Chondrocyte (in vitro differentiated cells): ENCODE measurements at regions not wholly inside any gene's neighbourhood (a gene's known extent, or its start where the extent isn't known, plus 50 kb on each side); places are given as distances from the start of the nearest gene placed in this dataset.

Source experiments
- DNase-seq: peaks from one replicate; pipeline ENCODE4 v3.0.0; 2021; ENCODE audit warnings: mixed read lengths, low spot score
- H3K27ac Mint-ChIP-seq: one replicate; pipeline ENCODE4 v1.8.0; 2021; ENCODE audit warnings: mild to moderate bottlenecking, moderate library complexity, mixed read lengths; ENCODE audit not compliant: unreplicated experiment
- H3K27me3 Mint-ChIP-seq: 2 replicates; pipeline ENCODE4 v1.8.0; 2021; ENCODE audit warnings: low read depth, mixed read lengths
- H3K36me3 Mint-ChIP-seq: 2 replicates; pipeline ENCODE4 v1.8.0; 2021; ENCODE audit warnings: low read depth, mixed read lengths
- H3K4me1 Mint-ChIP-seq: 2 replicates; pipeline ENCODE4 v1.8.0; 2021; ENCODE audit warnings: low read depth, mild to moderate bottlenecking, mixed read lengths
- H3K4me3 Mint-ChIP-seq: one replicate; pipeline ENCODE4 v1.8.0; 2021; ENCODE audit warnings: mild to moderate bottlenecking, moderate library complexity, mixed read lengths; ENCODE audit not compliant: unreplicated experiment
- H3K9me3 Mint-ChIP-seq: 2 replicates; pipeline ENCODE4 v1.8.0; 2021; ENCODE audit warnings: low read depth, mixed read lengths
- TF ChIP-seq, protein P1 (sequence below): fragments of 200-600 bp; sonication (generic); IDR thresholded peaks from 2 replicates; pipeline ENCODE4 v1.5.0; 2021; ENCODE audit warnings: antibody characterized with exemption, mild to moderate bottlenecking, moderate library complexity

GRCh38 chr10:107453561-107453960 lies 289.1 kb upstream of the SORCS1 start:
- DNase-seq: no peak
- TF ChIP-seq, protein P1, sequence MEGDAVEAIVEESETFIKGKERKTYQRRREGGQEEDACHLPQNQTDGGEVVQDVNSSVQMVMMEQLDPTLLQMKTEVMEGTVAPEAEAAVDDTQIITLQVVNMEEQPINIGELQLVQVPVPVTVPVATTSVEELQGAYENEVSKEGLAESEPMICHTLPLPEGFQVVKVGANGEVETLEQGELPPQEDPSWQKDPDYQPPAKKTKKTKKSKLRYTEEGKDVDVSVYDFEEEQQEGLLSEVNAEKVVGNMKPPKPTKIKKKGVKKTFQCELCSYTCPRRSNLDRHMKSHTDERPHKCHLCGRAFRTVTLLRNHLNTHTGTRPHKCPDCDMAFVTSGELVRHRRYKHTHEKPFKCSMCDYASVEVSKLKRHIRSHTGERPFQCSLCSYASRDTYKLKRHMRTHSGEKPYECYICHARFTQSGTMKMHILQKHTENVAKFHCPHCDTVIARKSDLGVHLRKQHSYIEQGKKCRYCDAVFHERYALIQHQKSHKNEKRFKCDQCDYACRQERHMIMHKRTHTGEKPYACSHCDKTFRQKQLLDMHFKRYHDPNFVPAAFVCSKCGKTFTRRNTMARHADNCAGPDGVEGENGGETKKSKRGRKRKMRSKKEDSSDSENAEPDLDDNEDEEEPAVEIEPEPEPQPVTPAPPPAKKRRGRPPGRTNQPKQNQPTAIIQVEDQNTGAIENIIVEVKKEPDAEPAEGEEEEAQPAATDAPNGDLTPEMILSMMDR: no peak
- Mint-ChIP-seq H3K27ac (no peak overlapping the region), H3K4me3 (no peak overlapping the region), H3K27me3 (no peaks in the 10 kb centered on the region), H3K9me3 (no peaks in the 10 kb centered on the region), H3K36me3 (no peaks in the 10 kb centered on the region), H3K4me1 (no peaks in the 10 kb centered on the region)

DNA sequence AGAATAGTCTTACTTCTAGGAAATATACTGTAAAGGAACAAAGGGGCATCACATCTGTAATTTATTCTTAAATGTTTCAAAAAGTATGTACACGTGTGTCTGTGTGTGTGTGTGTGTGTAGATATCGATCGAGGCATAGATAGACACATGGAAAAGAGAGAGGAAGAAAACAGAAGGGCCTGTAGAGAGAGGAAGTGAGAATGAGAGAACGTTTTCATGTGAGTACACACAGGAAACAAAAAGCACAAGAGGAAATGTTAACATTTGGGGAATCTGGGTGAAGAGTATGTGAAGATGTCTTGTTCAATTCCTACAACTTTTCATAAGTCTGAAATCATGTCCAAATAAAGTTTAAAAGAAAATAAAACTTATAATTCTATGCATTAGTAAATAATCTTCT lies 286.5 kb upstream of the SORCS1 start:
- Mint-ChIP-seq H3K27me3 (no peaks in the 10 kb centered on the region), H3K4me3 (no peak overlapping the region), H3K27ac (no peak overlapping the region), H3K9me3 (no peaks in the 10 kb centered on the region), H3K36me3 (no peaks in the 10 kb centered on the region), H3K4me1 (no peaks in the 10 kb centered on the region)
- no peak for DNase-seq
- TF ChIP-seq, protein P1: no peak

GRCh38 chr10:107450056-107450455 lies 285.6 kb upstream of the SORCS1 start:
- no peaks in the 10 kb centered on the region for H3K4me1 Mint-ChIP-seq
- no peak for DNase-seq
- H3K4me3 Mint-ChIP-seq: no peak overlapping the region
- no peak overlapping the region for H3K27ac Mint-ChIP-seq
- H3K9me3 Mint-ChIP-seq: no peaks in the 10 kb centered on the region
- TF ChIP-seq, protein P1: no peak
- no peaks in the 10 kb centered on the region for H3K27me3 Mint-ChIP-seq
- no peaks in the 10 kb centered on the region for H3K36me3 Mint-ChIP-seq

DNA sequence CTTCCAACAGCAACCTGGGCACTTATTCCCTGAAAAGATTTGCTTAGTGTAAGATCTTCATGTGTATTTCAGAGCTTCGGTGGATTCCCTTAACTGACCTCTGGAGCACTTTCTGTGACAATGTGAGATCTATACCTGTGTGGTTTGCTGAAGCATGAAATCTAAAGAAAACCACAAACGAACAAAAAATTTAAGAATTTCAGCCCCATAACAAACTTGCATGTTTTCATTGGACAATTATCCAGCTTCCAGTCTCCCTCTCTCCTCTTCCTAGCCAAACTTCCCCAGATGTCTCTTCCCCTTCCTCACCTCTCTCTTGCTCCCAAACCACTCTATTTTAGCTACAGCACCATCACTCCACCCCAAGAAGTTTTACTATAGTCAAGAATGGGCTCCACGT lies 279.9 kb upstream of the SORCS1 start:
- Mint-ChIP-seq H3K36me3 (no peaks in the 10 kb centered on the region), H3K27me3 (no peaks in the 10 kb centered on the region), H3K9me3 (peaks cover 4% of the 10 kb centered on the region), H3K4me1 (no peaks in the 10 kb centered on the region), H3K4me3 (no peak overlapping the region), H3K27ac (no peak overlapping the region)
- DNase-seq: no peak
- TF ChIP-seq, protein P1: no peak

DNA sequence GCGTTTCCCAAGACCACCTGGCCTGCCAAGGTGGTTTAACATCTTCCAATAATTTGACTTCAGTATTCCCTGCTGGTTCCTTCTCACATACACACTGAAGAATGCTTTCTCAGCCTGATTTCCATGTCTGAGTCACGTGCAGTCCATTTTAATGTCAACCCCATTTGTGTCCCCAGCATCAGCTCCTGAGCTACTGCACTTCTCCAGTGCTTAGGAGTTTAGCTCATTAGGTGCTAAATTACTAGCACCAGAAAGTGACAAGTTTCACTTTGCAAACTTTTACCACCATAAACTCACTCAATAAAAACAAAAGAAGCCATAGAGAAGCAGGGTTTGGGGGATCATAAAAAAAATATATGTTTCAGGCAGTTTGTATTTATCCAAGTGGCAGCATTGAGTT lies 279.3 kb upstream of the SORCS1 start:
- H3K27ac Mint-ChIP-seq: no peak overlapping the region
- no peaks in the 10 kb centered on the region for H3K4me1 Mint-ChIP-seq
- H3K27me3 Mint-ChIP-seq: no peaks in the 10 kb centered on the region

More for the DNA sequence above, 279.3 kb upstream of the SORCS1 start:
- Mint-ChIP-seq H3K4me3 (no peak overlapping the region), H3K9me3 (peaks cover 4% of the 10 kb centered on the region), H3K36me3 (no peaks in the 10 kb centered on the region)
- TF ChIP-seq, protein P1: no peak
- no peak for DNase-seq
